K562 (cell line): ENCODE measurements at regions not wholly inside any gene's neighbourhood (a gene's known extent, or its start where the extent isn't known, plus 50 kb on each side); places are given as distances from the start of the nearest gene placed in this dataset.

Experiments used
- ARID2 ChIP-seq: fragments of 450-650 bp; IDR thresholded peaks from 2 replicates; pipeline ENCODE4 v1.6.1; 2017; ENCODE audit warnings: antibody characterized with exemption, mild to moderate bottlenecking
- RAD21 ChIP-seq, 2 experiments: fragments of 250-450 bp in 1 of 2; fragments of 450-650 bp in 1 of 2; sonication (Bioruptor Pico) in 1 of 2; formaldehyde crosslinking in 1 of 2; IDR thresholded peaks in 1 of 2; conservative IDR thresholded peaks in 1 of 2; 2 replicates each; pipeline versions ENCODE4 v1.4.0 to v1.8.0; 2020 to 2022; ENCODE audit warnings: mild to moderate bottlenecking in 2 of 2, moderate library complexity in 1 of 2
- SMC3 ChIP-seq: conservative IDR thresholded peaks from 2 replicates; pipeline ENCODE4 v1.6.1; 2011; ENCODE audit warnings: low read depth, low read length, improper control_type of control experiment; ENCODE audit not compliant: insufficient read depth
- ZNF316 ChIP-seq: fragments of 450-650 bp; IDR thresholded peaks from 2 replicates; pipeline ENCODE4 v1.6.1; 2016
- ZNF384 ChIP-seq: IDR thresholded peaks from 2 replicates; pipeline ENCODE4 v1.6.1; 2012; ENCODE audit warnings: low read depth, low read length, improper control_type of control experiment
- TF ChIP-seq, protein P1 (sequence below), 2 experiments: fragments of 450-650 bp; formaldehyde crosslinking in 1 of 2; IDR thresholded peaks; 2 replicates each; pipeline versions ENCODE4 v1.4.0 to v1.6.1; 2014 to 2020; ENCODE audit warnings: mild to moderate bottlenecking in 2 of 2, borderline replicate concordance in 1 of 2, low read depth in 1 of 2
- TF ChIP-seq, protein P2 (sequence below): fragments of 250-450 bp; sonication (Bioruptor Pico); IDR thresholded peaks from 2 replicates; pipeline ENCODE4 v1.4.0; 2020
- TF ChIP-seq, protein P3 (sequence below), 3 experiments: IDR thresholded peaks in 2 of 3; conservative IDR thresholded peaks in 1 of 3; 2 replicates each; pipeline ENCODE4 v1.5.1; 2011 to 2012; ENCODE audit warnings: low read length in 3 of 3, mild to moderate bottlenecking in 3 of 3, control low read depth in 2 of 3, improper control_type of control experiment in 1 of 3, inconsistent platforms in 1 of 3, low read depth in 1 of 3, mixed read lengths in 1 of 3, moderate library complexity in 1 of 3; ENCODE audit not compliant: insufficient read depth in 2 of 3

DNA sequence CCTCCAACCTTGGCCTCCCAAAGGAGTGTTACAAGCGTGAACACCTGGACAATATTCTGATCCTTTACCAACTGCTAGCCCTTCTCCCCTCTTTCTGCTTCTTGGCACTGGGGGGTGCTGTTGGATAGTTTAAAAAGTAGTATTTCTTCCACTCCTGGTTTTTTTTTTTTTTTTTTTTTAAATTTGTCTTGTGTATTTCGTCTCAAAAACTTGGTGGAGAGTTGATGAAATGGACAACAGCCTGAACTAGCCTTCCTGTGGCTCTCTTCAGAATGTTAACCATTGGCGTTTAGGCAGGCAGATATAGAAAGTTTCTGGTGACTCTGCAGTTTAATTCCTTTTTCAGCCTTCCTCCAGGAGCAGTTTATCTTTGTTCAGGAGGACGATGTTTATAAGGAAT lies 69.7 kb upstream of the USP24 start (continued):
- TF ChIP-seq, protein P1, sequence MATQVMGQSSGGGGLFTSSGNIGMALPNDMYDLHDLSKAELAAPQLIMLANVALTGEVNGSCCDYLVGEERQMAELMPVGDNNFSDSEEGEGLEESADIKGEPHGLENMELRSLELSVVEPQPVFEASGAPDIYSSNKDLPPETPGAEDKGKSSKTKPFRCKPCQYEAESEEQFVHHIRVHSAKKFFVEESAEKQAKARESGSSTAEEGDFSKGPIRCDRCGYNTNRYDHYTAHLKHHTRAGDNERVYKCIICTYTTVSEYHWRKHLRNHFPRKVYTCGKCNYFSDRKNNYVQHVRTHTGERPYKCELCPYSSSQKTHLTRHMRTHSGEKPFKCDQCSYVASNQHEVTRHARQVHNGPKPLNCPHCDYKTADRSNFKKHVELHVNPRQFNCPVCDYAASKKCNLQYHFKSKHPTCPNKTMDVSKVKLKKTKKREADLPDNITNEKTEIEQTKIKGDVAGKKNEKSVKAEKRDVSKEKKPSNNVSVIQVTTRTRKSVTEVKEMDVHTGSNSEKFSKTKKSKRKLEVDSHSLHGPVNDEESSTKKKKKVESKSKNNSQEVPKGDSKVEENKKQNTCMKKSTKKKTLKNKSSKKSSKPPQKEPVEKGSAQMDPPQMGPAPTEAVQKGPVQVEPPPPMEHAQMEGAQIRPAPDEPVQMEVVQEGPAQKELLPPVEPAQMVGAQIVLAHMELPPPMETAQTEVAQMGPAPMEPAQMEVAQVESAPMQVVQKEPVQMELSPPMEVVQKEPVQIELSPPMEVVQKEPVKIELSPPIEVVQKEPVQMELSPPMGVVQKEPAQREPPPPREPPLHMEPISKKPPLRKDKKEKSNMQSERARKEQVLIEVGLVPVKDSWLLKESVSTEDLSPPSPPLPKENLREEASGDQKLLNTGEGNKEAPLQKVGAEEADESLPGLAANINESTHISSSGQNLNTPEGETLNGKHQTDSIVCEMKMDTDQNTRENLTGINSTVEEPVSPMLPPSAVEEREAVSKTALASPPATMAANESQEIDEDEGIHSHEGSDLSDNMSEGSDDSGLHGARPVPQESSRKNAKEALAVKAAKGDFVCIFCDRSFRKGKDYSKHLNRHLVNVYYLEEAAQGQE (IDR thresholded peaks at IDR 0.05; ENCODE audit: borderline replicate concordance) = peak; percentile 33; the same call in 1 of the 2 replicates
- TF ChIP-seq, protein P1 (CRISPR knock-in tag; IDR thresholded peaks at IDR 0.05; ENCODE audit: low read depth) = no peak
- TF ChIP-seq SMC3 (peak; percentile 49), ARID2 (peak; percentile 66; the same call in 1 of the 2 replicates), ZNF316 (0 out of 2 replicates have a peak, but pooled peaks have one; percentile 10), RAD21 (CRISPR knock-in tag; conservative IDR thresholded peaks at IDR 0.05 in 1 of 2, IDR thresholded peaks at IDR 0.05 in 1 of 2) (peak; percentile 68 to 70), ZNF384 (peak; percentile 96)
- TF ChIP-seq, protein P2, sequence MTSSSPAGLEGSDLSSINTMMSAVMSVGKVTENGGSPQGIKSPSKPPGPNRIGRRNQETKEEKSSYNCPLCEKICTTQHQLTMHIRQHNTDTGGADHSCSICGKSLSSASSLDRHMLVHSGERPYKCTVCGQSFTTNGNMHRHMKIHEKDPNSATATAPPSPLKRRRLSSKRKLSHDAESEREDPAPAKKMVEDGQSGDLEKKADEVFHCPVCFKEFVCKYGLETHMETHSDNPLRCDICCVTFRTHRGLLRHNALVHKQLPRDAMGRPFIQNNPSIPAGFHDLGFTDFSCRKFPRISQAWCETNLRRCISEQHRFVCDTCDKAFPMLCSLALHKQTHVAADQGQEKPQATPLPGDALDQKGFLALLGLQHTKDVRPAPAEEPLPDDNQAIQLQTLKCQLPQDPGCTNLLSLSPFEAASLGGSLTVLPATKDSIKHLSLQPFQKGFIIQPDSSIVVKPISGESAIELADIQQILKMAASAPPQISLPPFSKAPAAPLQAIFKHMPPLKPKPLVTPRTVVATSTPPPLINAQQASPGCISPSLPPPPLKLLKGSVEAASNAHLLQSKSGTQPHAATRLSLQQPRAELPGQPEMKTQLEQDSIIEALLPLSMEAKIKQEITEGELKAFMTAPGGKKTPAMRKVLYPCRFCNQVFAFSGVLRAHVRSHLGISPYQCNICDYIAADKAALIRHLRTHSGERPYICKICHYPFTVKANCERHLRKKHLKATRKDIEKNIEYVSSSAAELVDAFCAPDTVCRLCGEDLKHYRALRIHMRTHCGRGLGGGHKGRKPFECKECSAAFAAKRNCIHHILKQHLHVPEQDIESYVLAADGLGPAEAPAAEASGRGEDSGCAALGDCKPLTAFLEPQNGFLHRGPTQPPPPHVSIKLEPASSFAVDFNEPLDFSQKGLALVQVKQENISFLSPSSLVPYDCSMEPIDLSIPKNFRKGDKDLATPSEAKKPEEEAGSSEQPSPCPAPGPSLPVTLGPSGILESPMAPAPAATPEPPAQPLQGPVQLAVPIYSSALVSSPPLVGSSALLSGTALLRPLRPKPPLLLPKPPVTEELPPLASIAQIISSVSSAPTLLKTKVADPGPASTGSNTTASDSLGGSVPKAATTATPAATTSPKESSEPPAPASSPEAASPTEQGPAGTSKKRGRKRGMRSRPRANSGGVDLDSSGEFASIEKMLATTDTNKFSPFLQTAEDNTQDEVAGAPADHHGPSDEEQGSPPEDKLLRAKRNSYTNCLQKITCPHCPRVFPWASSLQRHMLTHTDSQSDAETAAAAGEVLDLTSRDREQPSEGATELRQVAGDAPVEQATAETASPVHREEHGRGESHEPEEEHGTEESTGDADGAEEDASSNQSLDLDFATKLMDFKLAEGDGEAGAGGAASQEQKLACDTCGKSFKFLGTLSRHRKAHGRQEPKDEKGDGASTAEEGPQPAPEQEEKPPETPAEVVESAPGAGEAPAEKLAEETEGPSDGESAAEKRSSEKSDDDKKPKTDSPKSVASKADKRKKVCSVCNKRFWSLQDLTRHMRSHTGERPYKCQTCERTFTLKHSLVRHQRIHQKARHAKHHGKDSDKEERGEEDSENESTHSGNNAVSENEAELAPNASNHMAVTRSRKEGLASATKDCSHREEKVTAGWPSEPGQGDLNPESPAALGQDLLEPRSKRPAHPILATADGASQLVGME (CRISPR knock-in tag) = no peak
- TF ChIP-seq, protein P3, sequence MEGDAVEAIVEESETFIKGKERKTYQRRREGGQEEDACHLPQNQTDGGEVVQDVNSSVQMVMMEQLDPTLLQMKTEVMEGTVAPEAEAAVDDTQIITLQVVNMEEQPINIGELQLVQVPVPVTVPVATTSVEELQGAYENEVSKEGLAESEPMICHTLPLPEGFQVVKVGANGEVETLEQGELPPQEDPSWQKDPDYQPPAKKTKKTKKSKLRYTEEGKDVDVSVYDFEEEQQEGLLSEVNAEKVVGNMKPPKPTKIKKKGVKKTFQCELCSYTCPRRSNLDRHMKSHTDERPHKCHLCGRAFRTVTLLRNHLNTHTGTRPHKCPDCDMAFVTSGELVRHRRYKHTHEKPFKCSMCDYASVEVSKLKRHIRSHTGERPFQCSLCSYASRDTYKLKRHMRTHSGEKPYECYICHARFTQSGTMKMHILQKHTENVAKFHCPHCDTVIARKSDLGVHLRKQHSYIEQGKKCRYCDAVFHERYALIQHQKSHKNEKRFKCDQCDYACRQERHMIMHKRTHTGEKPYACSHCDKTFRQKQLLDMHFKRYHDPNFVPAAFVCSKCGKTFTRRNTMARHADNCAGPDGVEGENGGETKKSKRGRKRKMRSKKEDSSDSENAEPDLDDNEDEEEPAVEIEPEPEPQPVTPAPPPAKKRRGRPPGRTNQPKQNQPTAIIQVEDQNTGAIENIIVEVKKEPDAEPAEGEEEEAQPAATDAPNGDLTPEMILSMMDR (IDR thresholded peaks at IDR 0.05 in 2 of 3, conservative IDR thresholded peaks at IDR 0.05 in 1 of 3; ENCODE audit: insufficient read depth in 2 of 3, low read depth in 1 of 3, low read length in 3 of 3) = peak; percentile 53 to 80 (median 60); a peak in 4 of 6 replicates
